ENCODE measurements at regions not wholly inside any gene's neighbourhood (a gene's known extent, or its start where the extent isn't known, plus 50 kb on each side); places are given as distances from the start of the nearest gene placed in this dataset.
"Not testable (repeated sequence)": the region's sequence is repeated elsewhere in the genome, so short reads cannot be mapped to it uniquely, and the experiment has no call there.

- H3K4me3 ChIP-seq, result no peak overlapping the region
- H4K20me1 ChIP-seq (ENCODE audit: insufficient read depth, poor library complexity, severe bottlenecking), result no peaks in the 10 kb centered on the region
- no peaks in the 10 kb centered on the region for H3K36me3 ChIP-seq (replicated peaks; ENCODE audit: insufficient read depth, low read depth)
- no peaks in the 10 kb centered on the region for H3K27me3 ChIP-seq
- no peak overlapping the region for H3K27ac ChIP-seq
- no peak overlapping the region for H2AFZ ChIP-seq
- no peaks in the 10 kb centered on the region for H3K79me2 ChIP-seq
- no peak overlapping the region for H3K4me2 ChIP-seq
- H3K4me1 ChIP-seq (ENCODE audit: insufficient read depth), result no peaks in the 10 kb centered on the region
- WGBS (ENCODE audit: low lambda C conversion rate, missing lambda C conversion rate), result 66% methylated on average over 5 of the region's 5 CpGs
- no peaks in the 10 kb centered on the region for H3K9me2 ChIP-seq (replicated peaks; ENCODE audit: insufficient read depth)
- no peak for DNase-seq (ENCODE audit: low spot score)
- TF ChIP-seq EZH2phosphoT487 (IDR thresholded peaks at IDR 0.05; ENCODE audit: low read depth, severe bottlenecking, unreplicated experiment) (no peak), EZH2 (IDR thresholded peaks at IDR 0.05; ENCODE audit: borderline replicate concordance) (no peak)
- TF ChIP-seq, protein P1, sequence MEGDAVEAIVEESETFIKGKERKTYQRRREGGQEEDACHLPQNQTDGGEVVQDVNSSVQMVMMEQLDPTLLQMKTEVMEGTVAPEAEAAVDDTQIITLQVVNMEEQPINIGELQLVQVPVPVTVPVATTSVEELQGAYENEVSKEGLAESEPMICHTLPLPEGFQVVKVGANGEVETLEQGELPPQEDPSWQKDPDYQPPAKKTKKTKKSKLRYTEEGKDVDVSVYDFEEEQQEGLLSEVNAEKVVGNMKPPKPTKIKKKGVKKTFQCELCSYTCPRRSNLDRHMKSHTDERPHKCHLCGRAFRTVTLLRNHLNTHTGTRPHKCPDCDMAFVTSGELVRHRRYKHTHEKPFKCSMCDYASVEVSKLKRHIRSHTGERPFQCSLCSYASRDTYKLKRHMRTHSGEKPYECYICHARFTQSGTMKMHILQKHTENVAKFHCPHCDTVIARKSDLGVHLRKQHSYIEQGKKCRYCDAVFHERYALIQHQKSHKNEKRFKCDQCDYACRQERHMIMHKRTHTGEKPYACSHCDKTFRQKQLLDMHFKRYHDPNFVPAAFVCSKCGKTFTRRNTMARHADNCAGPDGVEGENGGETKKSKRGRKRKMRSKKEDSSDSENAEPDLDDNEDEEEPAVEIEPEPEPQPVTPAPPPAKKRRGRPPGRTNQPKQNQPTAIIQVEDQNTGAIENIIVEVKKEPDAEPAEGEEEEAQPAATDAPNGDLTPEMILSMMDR (IDR thresholded peaks at IDR 0.05; ENCODE audit: poor library complexity), result no peak
- no peaks in the 10 kb centered on the region for H3K9me3 ChIP-seq (ENCODE audit: low read depth)
These were observed 85.4 kb upstream of the SMARCA2 start for GRCh38 chr9:1929722-1930244.

GRCh38 chr9:1930245-1930736 is 84.9 kb upstream of the SMARCA2 start:
- H3K4me3 ChIP-seq; H2AFZ ChIP-seq; H3K27ac ChIP-seq; H3K27me3 ChIP-seq; H3K9me2 ChIP-seq (replicated peaks; ENCODE audit: insufficient read depth); H3K79me2 ChIP-seq; H4K20me1 ChIP-seq (ENCODE audit: insufficient read depth, poor library complexity, severe bottlenecking); H3K9me3 ChIP-seq (ENCODE audit: low read depth); H3K36me3 ChIP-seq (replicated peaks; ENCODE audit: insufficient read depth, low read depth); DNase-seq (ENCODE audit: low spot score); H3K4me2 ChIP-seq; H3K4me1 ChIP-seq (ENCODE audit: insufficient read depth): not testable (repeated sequence)
- 88% methylated on average over 9 of the region's 9 CpGs for WGBS (ENCODE audit: low lambda C conversion rate, missing lambda C conversion rate)

- Histone ChIP-seq H3K27me3 (no peaks in the 10 kb centered on the region), H3K27ac (no peak overlapping the region), H2AFZ (no peak overlapping the region), H4K20me1 (ENCODE audit: insufficient read depth, poor library complexity, severe bottlenecking) (no peaks in the 10 kb centered on the region), H3K4me2 (no peak overlapping the region), H3K4me1 (ENCODE audit: insufficient read depth) (no peaks in the 10 kb centered on the region), H3K79me2 (no peaks in the 10 kb centered on the region), H3K9me2 (replicated peaks; ENCODE audit: insufficient read depth) (no peaks in the 10 kb centered on the region), H3K4me3 (no peak overlapping the region), H3K9me3 (ENCODE audit: low read depth) (no peaks in the 10 kb centered on the region), H3K36me3 (replicated peaks; ENCODE audit: insufficient read depth, low read depth) (no peaks in the 10 kb centered on the region)
- TF ChIP-seq, protein P1 (IDR thresholded peaks at IDR 0.05; ENCODE audit: poor library complexity), result no peak
- TF ChIP-seq EZH2phosphoT487 (IDR thresholded peaks at IDR 0.05; ENCODE audit: low read depth, severe bottlenecking, unreplicated experiment) (no peak), EZH2 (IDR thresholded peaks at IDR 0.05; ENCODE audit: borderline replicate concordance) (no peak)
- 77% methylated on average over 1 of the region's 1 CpG for WGBS (ENCODE audit: low lambda C conversion rate, missing lambda C conversion rate)
- DNase-seq (ENCODE audit: low spot score), result no peak
These were observed 77.0 kb upstream of the SMARCA2 start for GRCh38 chr9:1938135-1938534.

DNA sequence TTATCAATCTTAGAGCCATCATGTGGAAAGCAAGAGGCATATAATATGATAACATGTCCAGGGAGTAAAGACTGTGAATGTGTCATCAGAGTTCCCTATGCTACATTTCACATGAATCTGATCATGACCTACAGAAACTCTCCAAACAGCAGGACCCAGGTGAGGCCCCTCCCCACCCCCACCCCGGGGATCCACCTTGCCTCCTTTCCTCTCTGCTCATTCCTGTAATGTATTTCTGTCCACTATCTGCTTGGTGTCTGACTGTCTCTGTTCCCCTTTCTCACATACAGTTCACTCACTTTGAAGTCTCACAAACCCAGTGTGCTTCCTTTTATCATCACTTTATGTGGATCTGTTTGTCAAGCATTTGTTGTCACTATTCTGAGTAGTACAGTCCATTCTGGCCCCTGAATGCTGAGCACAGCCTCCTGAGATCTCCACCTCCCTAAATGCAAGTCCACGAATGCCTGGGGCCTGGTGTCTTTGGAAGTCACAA is 76.4 kb upstream of the SMARCA2 start:
- Histone ChIP-seq H2AFZ (no peak overlapping the region), H3K9me2 (replicated peaks; ENCODE audit: insufficient read depth) (no peaks in the 10 kb centered on the region), H3K4me3 (no peak overlapping the region), H3K27me3 (no peaks in the 10 kb centered on the region), H3K36me3 (replicated peaks; ENCODE audit: insufficient read depth, low read depth) (no peaks in the 10 kb centered on the region), H3K4me1 (ENCODE audit: insufficient read depth) (no peaks in the 10 kb centered on the region), H3K4me2 (no peak overlapping the region), H3K9me3 (ENCODE audit: low read depth) (no peaks in the 10 kb centered on the region), H4K20me1 (ENCODE audit: insufficient read depth, poor library complexity, severe bottlenecking) (no peaks in the 10 kb centered on the region), H3K27ac (no peak overlapping the region), H3K79me2 (no peaks in the 10 kb centered on the region)
- 68% methylated on average over 2 of the region's 2 CpGs for WGBS (ENCODE audit: low lambda C conversion rate, missing lambda C conversion rate)
- DNase-seq (ENCODE audit: low spot score), result no peak
- TF ChIP-seq EZH2 (IDR thresholded peaks at IDR 0.05; ENCODE audit: borderline replicate concordance) (no peak), EZH2phosphoT487 (IDR thresholded peaks at IDR 0.05; ENCODE audit: low read depth, severe bottlenecking, unreplicated experiment) (no peak)
- TF ChIP-seq, protein P1 (IDR thresholded peaks at IDR 0.05; ENCODE audit: poor library complexity), result no peak

Measured in hepatocyte (in vitro differentiated cells).